ENCODE measurements at regions not wholly inside any gene's neighbourhood (a gene's known extent, or its start where the extent isn't known, plus 50 kb on each side); places are given as distances from the start of the nearest gene placed in this dataset.

DNA sequence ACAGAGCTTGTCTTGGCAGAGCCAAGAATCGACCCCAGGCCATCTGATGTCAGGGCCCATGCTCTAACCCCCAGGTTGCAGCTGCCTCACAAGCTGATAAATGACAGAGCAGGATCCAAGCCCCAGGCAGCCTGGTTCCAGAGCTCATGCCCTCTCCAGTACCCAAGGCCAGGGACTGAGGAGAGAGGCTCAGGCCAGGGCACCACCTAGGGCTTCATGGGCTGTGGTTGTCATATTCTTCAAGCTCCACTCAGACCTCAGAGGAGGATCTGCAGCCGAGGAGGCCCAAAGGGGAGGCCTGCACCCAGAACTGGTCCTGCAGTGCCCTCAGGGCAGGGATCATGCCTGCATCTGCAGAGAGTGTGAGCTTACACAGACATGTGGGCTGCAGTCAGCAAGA is 301.1 kb downstream of the MATN1 start:
- TF ChIP-seq, protein P1, sequence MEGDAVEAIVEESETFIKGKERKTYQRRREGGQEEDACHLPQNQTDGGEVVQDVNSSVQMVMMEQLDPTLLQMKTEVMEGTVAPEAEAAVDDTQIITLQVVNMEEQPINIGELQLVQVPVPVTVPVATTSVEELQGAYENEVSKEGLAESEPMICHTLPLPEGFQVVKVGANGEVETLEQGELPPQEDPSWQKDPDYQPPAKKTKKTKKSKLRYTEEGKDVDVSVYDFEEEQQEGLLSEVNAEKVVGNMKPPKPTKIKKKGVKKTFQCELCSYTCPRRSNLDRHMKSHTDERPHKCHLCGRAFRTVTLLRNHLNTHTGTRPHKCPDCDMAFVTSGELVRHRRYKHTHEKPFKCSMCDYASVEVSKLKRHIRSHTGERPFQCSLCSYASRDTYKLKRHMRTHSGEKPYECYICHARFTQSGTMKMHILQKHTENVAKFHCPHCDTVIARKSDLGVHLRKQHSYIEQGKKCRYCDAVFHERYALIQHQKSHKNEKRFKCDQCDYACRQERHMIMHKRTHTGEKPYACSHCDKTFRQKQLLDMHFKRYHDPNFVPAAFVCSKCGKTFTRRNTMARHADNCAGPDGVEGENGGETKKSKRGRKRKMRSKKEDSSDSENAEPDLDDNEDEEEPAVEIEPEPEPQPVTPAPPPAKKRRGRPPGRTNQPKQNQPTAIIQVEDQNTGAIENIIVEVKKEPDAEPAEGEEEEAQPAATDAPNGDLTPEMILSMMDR (IDR thresholded peaks at IDR 0.05 in 8 of 11, conservative IDR thresholded peaks at IDR 0.05 in 3 of 11): no peak
- no peak for TF ChIP-seq POLR2A (IDR thresholded peaks at IDR 0.05)

Data from spleen (tissue), 7 donors.